ENCODE measurements at regions not wholly inside any gene's neighbourhood (a gene's known extent, or its start where the extent isn't known, plus 50 kb on each side); places are given as distances from the start of the nearest gene placed in this dataset.

GRCh38 chr11:29312812-29313211 is 704.0 kb downstream of the KCNA4 start:
- no peak overlapping the region for H3K9ac ChIP-seq (ENCODE audit: insufficient read depth in 1 of 2, low read length in 2 of 2)
- no peaks in the 10 kb centered on the region for H3K9me3 ChIP-seq (ENCODE audit: control insufficient read depth in 4 of 4, insufficient read depth in 3 of 4, low read length in 3 of 4)
- H3K27me3 ChIP-seq (ENCODE audit: control insufficient read depth in 3 of 3, insufficient read depth in 3 of 3, low read length in 2 of 3) = no peaks in the 10 kb centered on the region
- no peak for TF ChIP-seq CTCF (IDR thresholded peaks at IDR 0.05; ENCODE audit: control extremely low read depth, extremely low read depth)
- no peak overlapping the region for H3K27ac ChIP-seq (ENCODE audit: low read depth in 1 of 2, low read length in 1 of 2)
- no peaks in the 10 kb centered on the region for H3K4me1 ChIP-seq (ENCODE audit: control insufficient read depth in 5 of 5, insufficient read depth in 5 of 5, low read length in 5 of 5)
- no peak overlapping the region for H3K4me3 ChIP-seq
- DNase-seq (no peak), ATAC-seq (ENCODE audit: insufficient read depth, low FRiP score) (no peak)
- no peaks in the 10 kb centered on the region for H3K36me3 ChIP-seq (ENCODE audit: control insufficient read depth in 4 of 4, insufficient read depth in 4 of 4, low read length in 4 of 4)

- Histone ChIP-seq H3K36me3 (ENCODE audit: control insufficient read depth in 4 of 4, insufficient read depth in 4 of 4, low read length in 4 of 4) (no peaks in the 10 kb centered on the region), H3K4me3 (no peak overlapping the region), H3K9ac (ENCODE audit: insufficient read depth in 1 of 2, low read length in 2 of 2) (no peak overlapping the region), H3K27me3 (ENCODE audit: control insufficient read depth in 3 of 3, insufficient read depth in 3 of 3, low read length in 2 of 3) (no peaks in the 10 kb centered on the region), H3K9me3 (ENCODE audit: control insufficient read depth in 4 of 4, insufficient read depth in 3 of 4, low read length in 3 of 4) (no peaks in the 10 kb centered on the region), H3K27ac (ENCODE audit: low read depth in 1 of 2, low read length in 1 of 2) (no peak overlapping the region), H3K4me1 (ENCODE audit: control insufficient read depth in 5 of 5, insufficient read depth in 5 of 5, low read length in 5 of 5) (no peaks in the 10 kb centered on the region)
- TF ChIP-seq CTCF (IDR thresholded peaks at IDR 0.05; ENCODE audit: control extremely low read depth, extremely low read depth) = no peak
- no peak for ATAC-seq (ENCODE audit: insufficient read depth, low FRiP score)
- no peak for DNase-seq
- 50 to 55% methylated on average over 3 of the region's 3 CpGs for WGBS, 2 donors
Observed at GRCh38 chr11:29310725-29311342, 706.0 kb downstream of the KCNA4 start.

GRCh38 chr11:29309992-29310391 is 706.8 kb downstream of the KCNA4 start:
- no peaks in the 10 kb centered on the region for H3K27me3 ChIP-seq (ENCODE audit: control insufficient read depth in 3 of 3, insufficient read depth in 3 of 3, low read length in 2 of 3)
- H3K4me1 ChIP-seq (ENCODE audit: control insufficient read depth in 5 of 5, insufficient read depth in 5 of 5, low read length in 5 of 5) = no peaks in the 10 kb centered on the region
- no peaks in the 10 kb centered on the region for H3K9me3 ChIP-seq (ENCODE audit: control insufficient read depth in 4 of 4, insufficient read depth in 3 of 4, low read length in 3 of 4)
- H3K36me3 ChIP-seq (ENCODE audit: control insufficient read depth in 4 of 4, insufficient read depth in 4 of 4, low read length in 4 of 4) = no peaks in the 10 kb centered on the region
- no peak overlapping the region for H3K4me3 ChIP-seq
- no peak overlapping the region for H3K27ac ChIP-seq (ENCODE audit: low read depth in 1 of 2, low read length in 1 of 2)
- H3K9ac ChIP-seq (ENCODE audit: insufficient read depth in 1 of 2, low read length in 2 of 2) = no peak overlapping the region
- TF ChIP-seq CTCF (IDR thresholded peaks at IDR 0.05; ENCODE audit: control extremely low read depth, extremely low read depth) = no peak
- 53 to 69% methylated on average over 1 of the region's 1 CpG for WGBS, 2 donors
- DNase-seq (no peak), ATAC-seq (ENCODE audit: insufficient read depth, low FRiP score) (no peak)

- no peaks in the 10 kb centered on the region for H3K27me3 ChIP-seq (ENCODE audit: control insufficient read depth in 3 of 3, insufficient read depth in 3 of 3, low read length in 2 of 3)
- no peak for TF ChIP-seq CTCF (IDR thresholded peaks at IDR 0.05; ENCODE audit: control extremely low read depth, extremely low read depth)
- ATAC-seq (ENCODE audit: insufficient read depth, low FRiP score) (no peak), DNase-seq (no peak)
- H3K36me3 ChIP-seq (ENCODE audit: control insufficient read depth in 4 of 4, insufficient read depth in 4 of 4, low read length in 4 of 4) = no peaks in the 10 kb centered on the region
- no peak overlapping the region for H3K9ac ChIP-seq (ENCODE audit: insufficient read depth in 1 of 2, low read length in 2 of 2)
- WGBS, 2 donors = 58 to 79% methylated on average over 1 of the region's 1 CpG
- H3K4me1 ChIP-seq (ENCODE audit: control insufficient read depth in 5 of 5, insufficient read depth in 5 of 5, low read length in 5 of 5) = no peaks in the 10 kb centered on the region
- no peak overlapping the region for H3K4me3 ChIP-seq
- H3K9me3 ChIP-seq (ENCODE audit: control insufficient read depth in 4 of 4, insufficient read depth in 3 of 4, low read length in 3 of 4) = no peaks in the 10 kb centered on the region
- no peak overlapping the region for H3K27ac ChIP-seq (ENCODE audit: low read depth in 1 of 2, low read length in 1 of 2)
Observed at GRCh38 chr11:29306527-29306926, 710.3 kb downstream of the KCNA4 start.

Data from lung (tissue), 11 donors.